ENCODE measurements at regions not wholly inside any gene's neighbourhood (a gene's known extent, or its start where the extent isn't known, plus 50 kb on each side); places are given as distances from the start of the nearest gene placed in this dataset.

DNA sequence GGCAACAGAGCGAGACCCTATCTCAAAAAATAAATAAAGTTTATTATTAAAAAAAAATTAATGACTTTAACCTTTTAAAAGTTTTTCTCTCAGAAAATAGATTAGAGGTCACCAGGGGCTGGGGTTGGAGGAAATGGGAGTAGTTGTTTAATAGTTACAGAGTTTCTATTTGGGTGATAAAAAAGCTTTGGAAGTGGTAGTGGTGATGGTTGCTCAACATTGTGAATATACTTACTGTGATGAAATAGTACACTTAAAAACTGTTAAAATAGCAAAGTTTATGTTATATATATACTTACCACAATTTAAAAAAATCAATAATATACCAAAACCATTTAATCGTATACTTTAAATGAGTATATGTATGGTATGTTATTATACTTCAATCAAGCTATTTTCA, 59.6 kb downstream of the ARL6IP4 start:
- H3K9ac ChIP-seq (replicated peaks; ENCODE audit: extremely low read depth, insufficient read depth, low read length) = no peak overlapping the region
- no peaks in the 10 kb centered on the region for H3K4me1 ChIP-seq (ENCODE audit: control insufficient read depth, extremely low read depth, insufficient read depth, low read length)
- H3K27me3 ChIP-seq (ENCODE audit: control insufficient read depth in 2 of 2, insufficient read depth in 2 of 2, low read length in 2 of 2) = no peaks in the 10 kb centered on the region
- no peak overlapping the region for H3K4me2 ChIP-seq (ENCODE audit: insufficient read depth, low read length)
- ChIA-PET CTCF (interaction anchor here (7.1 kb wide), 1 partner anchor 195 kb away, joined by 255 read pairs; the partner anchor contains the start of genes MPHOSPH9 and MTRFR), POLR2A (no interaction called here)
- DNase-seq (ENCODE audit: low read depth, low spot score) (no peak), FAIRE-seq (no peak)
- no peaks in the 10 kb centered on the region for H3K9me3 ChIP-seq (replicated peaks; ENCODE audit: control insufficient read depth, insufficient read depth, low read length)
- H3K27ac ChIP-seq (ENCODE audit: insufficient read depth, low read depth, low read length) = no peak overlapping the region
- TF ChIP-seq POLR2A (IDR thresholded peaks at IDR 0.05; ENCODE audit: low read depth, low read length) (no peak), JUN (IDR thresholded peaks at IDR 0.05; ENCODE audit: borderline replicate concordance, insufficient read depth, insufficient read length, low read depth) (no peak), MYC (IDR thresholded peaks at IDR 0.05; ENCODE audit: low read depth, low read length) (no peak), GATA2 (IDR thresholded peaks at IDR 0.05; ENCODE audit: insufficient read depth, insufficient read length, low read depth, low read length) (no peak), EZH2 (IDR thresholded peaks at IDR 0.05; ENCODE audit: borderline replicate concordance, low read depth, low read length, severe bottlenecking) (no peak), MAX (IDR thresholded peaks at IDR 0.05; ENCODE audit: insufficient read depth, insufficient read length) (no peak), FOS (IDR thresholded peaks at IDR 0.05; ENCODE audit: borderline replicate concordance, insufficient read depth, low read length) (no peak), POLR2AphosphoS5 (IDR thresholded peaks at IDR 0.05; ENCODE audit: insufficient read depth, low read depth, low read length) (no peak)
- TF ChIP-seq, protein P1, sequence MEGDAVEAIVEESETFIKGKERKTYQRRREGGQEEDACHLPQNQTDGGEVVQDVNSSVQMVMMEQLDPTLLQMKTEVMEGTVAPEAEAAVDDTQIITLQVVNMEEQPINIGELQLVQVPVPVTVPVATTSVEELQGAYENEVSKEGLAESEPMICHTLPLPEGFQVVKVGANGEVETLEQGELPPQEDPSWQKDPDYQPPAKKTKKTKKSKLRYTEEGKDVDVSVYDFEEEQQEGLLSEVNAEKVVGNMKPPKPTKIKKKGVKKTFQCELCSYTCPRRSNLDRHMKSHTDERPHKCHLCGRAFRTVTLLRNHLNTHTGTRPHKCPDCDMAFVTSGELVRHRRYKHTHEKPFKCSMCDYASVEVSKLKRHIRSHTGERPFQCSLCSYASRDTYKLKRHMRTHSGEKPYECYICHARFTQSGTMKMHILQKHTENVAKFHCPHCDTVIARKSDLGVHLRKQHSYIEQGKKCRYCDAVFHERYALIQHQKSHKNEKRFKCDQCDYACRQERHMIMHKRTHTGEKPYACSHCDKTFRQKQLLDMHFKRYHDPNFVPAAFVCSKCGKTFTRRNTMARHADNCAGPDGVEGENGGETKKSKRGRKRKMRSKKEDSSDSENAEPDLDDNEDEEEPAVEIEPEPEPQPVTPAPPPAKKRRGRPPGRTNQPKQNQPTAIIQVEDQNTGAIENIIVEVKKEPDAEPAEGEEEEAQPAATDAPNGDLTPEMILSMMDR (IDR thresholded peaks at IDR 0.05; ENCODE audit: extremely low read depth in 1 of 2, insufficient read depth in 1 of 2, low read depth in 1 of 2, low read length in 2 of 2) = no peak
- dilution Hi-C loops (cut with MboI; ENCODE audit: extremely low pct_ligation_motif_present, low sequenced_read_pairs) = no loop called here
- no peak overlapping the region for H2AFZ ChIP-seq (ENCODE audit: low read depth, low read length)
- BruUV-seq (replicated peaks) = no TSS peak
- H3K36me3 ChIP-seq (ENCODE audit: control insufficient read depth in 2 of 2, extremely low read depth in 1 of 2, insufficient read depth in 2 of 2, low read length in 2 of 2) = no peaks in the 10 kb centered on the region
- intact Hi-C loops (cut with micrococcal nuclease) = loop anchor here (5.0 kb wide), 1 partner anchor 577 kb away; no protein-coding TSS in a partner anchor
- no peaks in the 10 kb centered on the region for H3K79me2 ChIP-seq (ENCODE audit: control insufficient read depth, insufficient read depth, low read length)
- no peak overlapping the region for H3K4me3 ChIP-seq (replicated peaks in 1 of 3; ENCODE audit: insufficient read depth in 1 of 3, low read depth in 1 of 3, low read length in 3 of 3)
- no peaks in the 10 kb centered on the region for H3K9me1 ChIP-seq (replicated peaks; ENCODE audit: control insufficient read depth, extremely low read depth, insufficient read depth, low read length)
- H4K20me1 ChIP-seq (replicated peaks; ENCODE audit: control insufficient read depth, extremely low read depth, insufficient read depth, low read length) = no peaks in the 10 kb centered on the region

Measured in endothelial cell of umbilical vein (primary cell).